ENCODE measurements at regions not wholly inside any gene's neighbourhood (a gene's known extent, or its start where the extent isn't known, plus 50 kb on each side); places are given as distances from the start of the nearest gene placed in this dataset.

GRCh38 chr18:11387880-11388279 lies 221.5 kb upstream of the SLC35G4 start:
- Histone ChIP-seq H3K36me3 (no peaks in the 10 kb centered on the region), H3K9me3 (ENCODE audit: low read depth) (no peaks in the 10 kb centered on the region), H4K20me1 (ENCODE audit: low read depth) (no peaks in the 10 kb centered on the region), H3K79me2 (ENCODE audit: low read depth) (no peaks in the 10 kb centered on the region), H3K9ac (no peak overlapping the region), H3K4me1 (peaks cover 12% of the 10 kb centered on the region), H3K27ac (no peak overlapping the region), H2AFZ (replicated peaks) (no peak overlapping the region), H3K4me3 (no peak overlapping the region), H3F3A (ENCODE audit: low read depth) (peaks cover 9% of the 10 kb centered on the region), H3K27me3 (no peaks in the 10 kb centered on the region), H3K4me2 (no peak overlapping the region)
- TF ChIP-seq CTCF (IDR thresholded peaks at IDR 0.05) (peak; percentile 38), EZH2phosphoT487 (IDR thresholded peaks at IDR 0.05) (no peak), EZH2 (IDR thresholded peaks at IDR 0.05) (no peak)
- Mint-ChIP-seq H3K4me1 (peaks cover 1% of the 10 kb centered on the region), H3K27ac (no peak overlapping the region), H3K9me3 (no peaks in the 10 kb centered on the region), H3K4me3 (no peak overlapping the region), H3K36me3 (no peaks in the 10 kb centered on the region), H3K27me3 (ENCODE audit: insufficient read depth, low read depth) (no peaks in the 10 kb centered on the region)
- peak; percentile 46 for DNase-seq (ENCODE audit: low spot score)

GRCh38 chr18:11383381-11383780 lies 226.0 kb upstream of the SLC35G4 start:
- no peaks in the 10 kb centered on the region for H3K4me1 Mint-ChIP-seq
- H3K9me3 Mint-ChIP-seq: no peaks in the 10 kb centered on the region
- Histone ChIP-seq H3K36me3 (no peaks in the 10 kb centered on the region), H2AFZ (replicated peaks) (no peak overlapping the region), H3K27ac (no peak overlapping the region), H3K79me2 (ENCODE audit: low read depth) (no peaks in the 10 kb centered on the region), H3K4me1 (no peaks in the 10 kb centered on the region), H3K9ac (no peak overlapping the region), H3K4me2 (no peak overlapping the region), H3K27me3 (no peaks in the 10 kb centered on the region), H3K9me3 (ENCODE audit: low read depth) (no peaks in the 10 kb centered on the region), H3F3A (ENCODE audit: low read depth) (no peaks in the 10 kb centered on the region), H4K20me1 (ENCODE audit: low read depth) (no peaks in the 10 kb centered on the region), H3K4me3 (no peak overlapping the region)
- H3K4me3 Mint-ChIP-seq: no peak overlapping the region
- H3K27ac Mint-ChIP-seq: no peak overlapping the region
- no peak for DNase-seq (ENCODE audit: low spot score)
- no peaks in the 10 kb centered on the region for H3K27me3 Mint-ChIP-seq (ENCODE audit: insufficient read depth, low read depth)
- no peaks in the 10 kb centered on the region for H3K36me3 Mint-ChIP-seq
- TF ChIP-seq EZH2phosphoT487 (IDR thresholded peaks at IDR 0.05) (no peak), EZH2 (IDR thresholded peaks at IDR 0.05) (no peak), CTCF (IDR thresholded peaks at IDR 0.05) (no peak)

GRCh38 chr18:11380968-11381367 lies 228.4 kb upstream of the SLC35G4 start:
- no peak for TF ChIP-seq CTCF (IDR thresholded peaks at IDR 0.05)
- TF ChIP-seq EZH2 (IDR thresholded peaks at IDR 0.05): no peak
- TF ChIP-seq EZH2phosphoT487 (IDR thresholded peaks at IDR 0.05): no peak
- Mint-ChIP-seq H3K9me3 (no peaks in the 10 kb centered on the region), H3K27me3 (ENCODE audit: insufficient read depth, low read depth) (no peaks in the 10 kb centered on the region), H3K4me3 (no peak overlapping the region), H3K36me3 (no peaks in the 10 kb centered on the region), H3K4me1 (no peaks in the 10 kb centered on the region), H3K27ac (no peak overlapping the region)
- H3K36me3 ChIP-seq: no peaks in the 10 kb centered on the region
- no peaks in the 10 kb centered on the region for H3K79me2 ChIP-seq (ENCODE audit: low read depth)
- no peaks in the 10 kb centered on the region for H3K4me1 ChIP-seq
- H3K9me3 ChIP-seq (ENCODE audit: low read depth): no peaks in the 10 kb centered on the region
- no peak overlapping the region for H2AFZ ChIP-seq (replicated peaks)
- H3K27me3 ChIP-seq: no peaks in the 10 kb centered on the region
- no peaks in the 10 kb centered on the region for H3F3A ChIP-seq (ENCODE audit: low read depth)
- no peak overlapping the region for H3K9ac ChIP-seq
- no peaks in the 10 kb centered on the region for H4K20me1 ChIP-seq (ENCODE audit: low read depth)
- H3K27ac ChIP-seq: no peak overlapping the region
- no peak for DNase-seq (ENCODE audit: low spot score)
- no peak overlapping the region for H3K4me3 ChIP-seq
- no peak overlapping the region for H3K4me2 ChIP-seq

- no peak for DNase-seq (ENCODE audit: low spot score)
- H3K4me1 ChIP-seq: no peaks in the 10 kb centered on the region
- no peaks in the 10 kb centered on the region for H4K20me1 ChIP-seq (ENCODE audit: low read depth)
- H3K79me2 ChIP-seq (ENCODE audit: low read depth): no peaks in the 10 kb centered on the region
- Mint-ChIP-seq H3K27ac (no peak overlapping the region), H3K36me3 (no peaks in the 10 kb centered on the region), H3K27me3 (ENCODE audit: insufficient read depth, low read depth) (no peaks in the 10 kb centered on the region), H3K4me1 (no peaks in the 10 kb centered on the region), H3K4me3 (no peak overlapping the region), H3K9me3 (no peaks in the 10 kb centered on the region)
- no peaks in the 10 kb centered on the region for H3K9me3 ChIP-seq (ENCODE audit: low read depth)
- no peak overlapping the region for H3K4me2 ChIP-seq
- H3K9ac ChIP-seq: no peak overlapping the region
- no peak overlapping the region for H3K4me3 ChIP-seq
- TF ChIP-seq EZH2phosphoT487 (IDR thresholded peaks at IDR 0.05): no peak
- H2AFZ ChIP-seq (replicated peaks): no peak overlapping the region
- no peak overlapping the region for H3K27ac ChIP-seq
- H3K36me3 ChIP-seq: no peaks in the 10 kb centered on the region
- no peaks in the 10 kb centered on the region for H3K27me3 ChIP-seq
- no peaks in the 10 kb centered on the region for H3F3A ChIP-seq (ENCODE audit: low read depth)
Observed at GRCh38 chr18:11379660-11380059, 229.7 kb upstream of the SLC35G4 start.
